ENCODE measurements at regions not wholly inside any gene's neighbourhood (a gene's known extent, or its start where the extent isn't known, plus 50 kb on each side); places are given as distances from the start of the nearest gene placed in this dataset.

DNA sequence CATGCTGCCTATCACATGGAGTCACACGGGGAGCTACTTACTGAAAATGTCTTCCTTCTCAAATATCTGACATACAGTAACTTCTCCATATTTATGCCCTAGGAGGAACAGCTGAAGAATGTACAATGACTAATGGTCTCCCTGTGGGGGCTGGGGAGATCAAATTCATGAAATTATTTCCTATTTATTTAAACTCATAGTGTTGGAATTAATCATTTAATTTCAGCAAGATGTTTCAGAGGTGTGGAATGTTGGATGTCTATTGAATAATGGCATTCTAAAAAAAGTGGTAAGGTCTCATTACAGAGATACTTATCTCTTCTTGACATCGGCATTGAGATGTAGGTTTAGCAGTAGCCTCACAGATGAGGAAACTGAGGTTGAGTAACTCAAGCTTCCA, 214.3 kb upstream of the CDH11 start:
- TF ChIP-seq, protein P1, sequence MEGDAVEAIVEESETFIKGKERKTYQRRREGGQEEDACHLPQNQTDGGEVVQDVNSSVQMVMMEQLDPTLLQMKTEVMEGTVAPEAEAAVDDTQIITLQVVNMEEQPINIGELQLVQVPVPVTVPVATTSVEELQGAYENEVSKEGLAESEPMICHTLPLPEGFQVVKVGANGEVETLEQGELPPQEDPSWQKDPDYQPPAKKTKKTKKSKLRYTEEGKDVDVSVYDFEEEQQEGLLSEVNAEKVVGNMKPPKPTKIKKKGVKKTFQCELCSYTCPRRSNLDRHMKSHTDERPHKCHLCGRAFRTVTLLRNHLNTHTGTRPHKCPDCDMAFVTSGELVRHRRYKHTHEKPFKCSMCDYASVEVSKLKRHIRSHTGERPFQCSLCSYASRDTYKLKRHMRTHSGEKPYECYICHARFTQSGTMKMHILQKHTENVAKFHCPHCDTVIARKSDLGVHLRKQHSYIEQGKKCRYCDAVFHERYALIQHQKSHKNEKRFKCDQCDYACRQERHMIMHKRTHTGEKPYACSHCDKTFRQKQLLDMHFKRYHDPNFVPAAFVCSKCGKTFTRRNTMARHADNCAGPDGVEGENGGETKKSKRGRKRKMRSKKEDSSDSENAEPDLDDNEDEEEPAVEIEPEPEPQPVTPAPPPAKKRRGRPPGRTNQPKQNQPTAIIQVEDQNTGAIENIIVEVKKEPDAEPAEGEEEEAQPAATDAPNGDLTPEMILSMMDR (conservative IDR thresholded peaks at IDR 0.05 in 1 of 2, IDR thresholded peaks at IDR 0.05 in 1 of 2; ENCODE audit: low read depth in 1 of 2, low read length in 2 of 2): no peak
- TF ChIP-seq EZH2 (IDR thresholded peaks at IDR 0.05; ENCODE audit: low read length, missing control alignments): no peak
